ENCODE measurements at regions not wholly inside any gene's neighbourhood (a gene's known extent, or its start where the extent isn't known, plus 50 kb on each side); places are given as distances from the start of the nearest gene placed in this dataset.

GRCh38 chr4:59960143-59960542 is 1240.0 kb upstream of the ADGRL3 start:
- TF ChIP-seq EZH2 (IDR thresholded peaks at IDR 0.05; ENCODE audit: low read length, unreplicated experiment) (no peak), CTCF (conservative IDR thresholded peaks at IDR 0.05; ENCODE audit: low read depth, low read length) (no peak), EZH2phosphoT487 (IDR thresholded peaks at IDR 0.05; ENCODE audit: borderline replicate concordance, low read length) (no peak)

Data from PC-3 (cell line).